ENCODE measurements at regions not wholly inside any gene's neighbourhood (a gene's known extent, or its start where the extent isn't known, plus 50 kb on each side); places are given as distances from the start of the nearest gene placed in this dataset.

DNA sequence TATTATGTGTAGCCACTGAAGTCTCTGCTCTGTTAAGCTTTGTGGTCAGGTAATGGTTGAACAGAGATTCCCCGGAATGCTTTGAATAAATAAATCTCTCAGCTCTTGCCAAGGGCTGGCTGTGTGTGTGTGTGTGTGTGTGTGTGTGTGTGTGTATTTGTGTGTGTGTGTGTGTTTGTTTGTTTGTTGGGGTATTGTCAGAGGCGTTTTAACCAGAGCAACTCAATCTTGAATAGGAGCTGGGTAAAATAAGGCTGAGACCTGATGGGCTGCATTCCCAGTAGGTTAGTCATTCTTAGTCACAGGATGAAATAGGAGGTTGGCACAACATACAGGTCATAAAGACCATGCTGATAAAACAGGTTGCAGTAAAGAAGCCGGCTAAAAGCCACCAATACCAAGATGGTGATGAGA, 256.2 kb upstream of the CACNA2D1 start:
- TF ChIP-seq SMC3 (IDR thresholded peaks at IDR 0.05) = no peak
- TF ChIP-seq PHF8 (IDR thresholded peaks at IDR 0.05; ENCODE audit: borderline replicate concordance, low read depth) = no peak
- no peak for TF ChIP-seq CTCF (IDR thresholded peaks at IDR 0.05)
- TF ChIP-seq RCOR1 (IDR thresholded peaks at IDR 0.05; ENCODE audit: low read depth, low read length) = no peak
- TF ChIP-seq, protein P1, sequence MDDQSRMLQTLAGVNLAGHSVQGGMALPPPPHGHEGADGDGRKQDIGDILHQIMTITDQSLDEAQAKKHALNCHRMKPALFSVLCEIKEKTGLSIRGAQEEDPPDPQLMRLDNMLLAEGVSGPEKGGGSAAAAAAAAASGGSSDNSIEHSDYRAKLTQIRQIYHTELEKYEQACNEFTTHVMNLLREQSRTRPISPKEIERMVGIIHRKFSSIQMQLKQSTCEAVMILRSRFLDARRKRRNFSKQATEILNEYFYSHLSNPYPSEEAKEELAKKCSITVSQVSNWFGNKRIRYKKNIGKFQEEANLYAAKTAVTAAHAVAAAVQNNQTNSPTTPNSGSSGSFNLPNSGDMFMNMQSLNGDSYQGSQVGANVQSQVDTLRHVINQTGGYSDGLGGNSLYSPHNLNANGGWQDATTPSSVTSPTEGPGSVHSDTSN (IDR thresholded peaks at IDR 0.05) = no peak
- TF ChIP-seq SREBF2 (IDR thresholded peaks at IDR 0.05) = no peak
- no peak for TF ChIP-seq TFCP2L1 (CRISPR knock-in tag; IDR thresholded peaks at IDR 0.05)
- TF ChIP-seq BHLHE40 (IDR thresholded peaks at IDR 0.05; ENCODE audit: low read depth, low read length) = no peak
- no peak for TF ChIP-seq E2F6 (IDR thresholded peaks at IDR 0.05; ENCODE audit: borderline replicate concordance, low read depth)
- no peak for TF ChIP-seq MAZ (IDR thresholded peaks at IDR 0.05; ENCODE audit: borderline replicate concordance, low read depth, low read length)
- TF ChIP-seq KDM1A (IDR thresholded peaks at IDR 0.05; ENCODE audit: low read depth) = no peak
- no peak for TF ChIP-seq POLR2A (IDR thresholded peaks at IDR 0.05; ENCODE audit: low read length)
- no peak for TF ChIP-seq ELK1 (IDR thresholded peaks at IDR 0.05; ENCODE audit: low read depth, low read length)
- TF ChIP-seq REST (IDR thresholded peaks at IDR 0.05) = no peak

Measured in A549 (cell line).